ENCODE measurements at regions not wholly inside any gene's neighbourhood (a gene's known extent, or its start where the extent isn't known, plus 50 kb on each side); places are given as distances from the start of the nearest gene placed in this dataset.
"Not testable (repeated sequence)": the region's sequence is repeated elsewhere in the genome, so short reads cannot be mapped to it uniquely, and the experiment has no call there.

DNA sequence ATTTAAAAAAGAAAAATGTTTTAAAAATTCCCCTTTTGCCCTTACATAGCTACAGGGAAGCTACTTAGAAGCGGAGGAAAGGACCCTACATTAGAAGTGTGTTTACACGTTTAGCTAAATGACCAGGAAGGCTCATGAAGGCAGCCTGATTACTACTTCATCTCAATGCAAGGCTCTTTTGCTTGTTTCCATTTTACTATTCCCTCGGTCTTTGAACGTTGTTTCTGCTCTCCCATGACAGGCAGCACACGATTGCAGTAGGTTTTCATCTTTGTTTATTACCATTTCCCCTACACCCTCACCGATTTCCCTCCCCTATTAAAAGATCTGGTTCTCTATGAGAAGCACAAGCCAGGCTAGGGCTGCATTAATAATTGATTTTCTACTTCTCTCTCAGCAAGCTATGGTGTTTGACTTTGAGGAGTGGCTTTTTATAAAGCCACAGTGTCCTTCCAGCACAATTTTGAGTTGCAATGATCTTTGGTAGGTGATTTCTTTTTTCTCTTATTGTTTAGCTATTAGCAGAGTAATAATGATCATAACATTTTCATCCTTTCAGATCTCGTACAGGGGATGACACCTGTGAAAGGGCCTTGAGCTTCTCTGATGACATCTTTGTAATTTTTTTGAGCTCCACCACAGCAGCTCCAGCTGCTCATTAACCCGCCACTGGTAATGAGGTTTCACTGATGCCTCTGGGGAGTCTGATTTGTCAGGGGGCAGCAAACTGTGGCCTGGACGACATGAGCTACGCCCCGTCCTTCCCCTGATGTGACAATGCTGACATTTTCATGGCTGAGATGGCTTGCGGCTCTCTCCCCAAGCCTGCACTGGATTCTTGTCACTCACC, 670.3 kb downstream of the UQCRFS1 start:
- DNase-seq (ENCODE audit: low read depth in 1 of 2, low spot score in 1 of 2): no peak

DNA sequence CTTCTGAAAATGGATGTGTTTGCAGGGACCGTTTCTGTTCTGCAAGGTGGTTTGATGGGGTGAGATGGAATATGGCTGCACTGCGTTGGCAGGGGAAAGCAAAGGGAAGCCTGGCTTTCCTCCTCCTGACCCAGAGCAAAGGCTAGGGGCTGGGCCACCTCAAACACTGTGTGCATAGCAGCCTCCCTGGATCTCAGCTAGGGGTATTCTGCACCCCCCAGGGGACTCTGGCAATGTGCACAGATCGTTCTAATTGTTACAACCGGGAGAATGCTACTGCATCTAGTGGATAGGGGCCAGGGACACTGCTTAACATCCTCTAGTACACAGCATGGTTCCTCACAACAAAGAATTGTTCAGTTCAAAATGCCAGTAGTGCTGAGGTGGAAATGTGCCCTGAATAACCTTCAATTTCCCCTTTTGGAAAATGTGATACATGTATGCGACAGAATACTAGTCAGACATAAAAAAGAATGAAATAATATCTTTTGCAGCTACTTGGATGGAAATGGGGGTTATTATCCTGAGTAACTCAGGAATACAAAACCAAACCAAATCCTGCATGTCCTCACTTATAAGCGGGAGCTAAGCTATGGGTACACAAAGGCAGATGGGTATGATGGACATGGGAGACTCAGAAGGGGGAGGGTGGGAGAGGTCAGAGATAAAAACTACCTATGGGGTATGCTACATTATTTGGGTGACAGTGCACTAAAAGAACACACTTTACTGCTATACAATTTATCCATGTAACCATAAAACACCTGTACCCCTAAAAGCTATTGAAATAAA, 671.2 kb downstream of the UQCRFS1 start:
- no peak for DNase-seq (ENCODE audit: low read depth in 1 of 2, low spot score in 1 of 2)

DNA sequence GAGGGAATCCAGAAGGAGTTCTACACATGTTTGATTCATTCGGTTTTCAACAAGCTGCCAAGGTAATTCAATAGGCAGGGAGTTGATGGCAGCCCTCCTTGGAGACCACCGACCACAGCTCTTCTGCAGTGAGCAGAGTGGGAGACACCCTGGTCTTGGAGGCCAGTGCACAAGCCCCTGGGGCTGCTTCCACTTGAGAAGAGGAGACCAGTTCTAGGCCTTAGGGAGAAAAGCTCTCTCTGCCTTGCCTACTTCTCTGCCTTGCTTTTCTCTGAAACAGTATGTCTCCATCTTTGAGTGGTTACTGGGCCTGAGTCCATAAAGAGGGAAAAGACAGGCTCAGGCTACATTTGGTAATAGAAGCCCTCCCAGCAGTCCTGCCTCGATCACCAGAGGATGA, 671.9 kb downstream of the UQCRFS1 start:
- no peak for DNase-seq (ENCODE audit: low read depth in 1 of 2, low spot score in 1 of 2)

DNA sequence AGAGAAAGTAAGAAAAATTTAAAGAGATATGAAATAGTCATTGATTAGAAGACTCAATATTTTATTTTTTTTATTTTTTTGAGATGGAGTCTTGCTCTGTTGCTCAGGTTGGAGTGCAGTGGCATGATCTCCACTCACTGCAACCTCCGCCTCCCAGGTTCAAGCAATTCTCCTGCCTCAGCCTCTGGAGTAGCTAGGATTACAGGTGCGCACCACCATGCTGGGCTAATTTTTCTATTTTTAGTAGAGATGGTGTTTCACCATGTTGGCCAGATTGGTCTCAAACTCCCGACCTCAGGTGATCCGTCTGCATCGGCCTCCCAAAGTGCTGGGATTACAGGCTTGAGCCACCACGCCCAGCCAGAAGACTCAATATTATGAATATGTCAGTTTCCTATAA, 672.6 kb downstream of the UQCRFS1 start:
- not testable (repeated sequence) for DNase-seq (ENCODE audit: low read depth in 1 of 2, low spot score in 1 of 2)

DNA sequence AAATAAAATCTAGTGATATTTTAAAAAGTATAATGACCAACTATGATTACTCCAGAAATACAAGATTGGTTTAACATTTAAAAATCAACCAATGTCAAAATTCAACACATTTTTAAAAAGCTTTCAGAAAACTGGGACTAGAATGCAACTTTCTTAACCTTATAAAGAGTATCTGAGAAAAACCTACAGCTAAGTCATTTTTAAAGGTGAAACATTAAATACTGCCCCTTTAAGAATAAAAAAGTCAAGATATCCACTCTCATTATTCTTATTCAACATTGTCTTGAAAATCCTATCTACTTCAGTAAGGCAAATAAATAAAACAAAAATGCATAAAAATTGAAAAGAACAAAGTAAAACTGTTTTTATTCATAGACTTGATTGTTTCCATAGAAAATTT, 673.2 kb downstream of the UQCRFS1 start:
- DNase-seq (ENCODE audit: low read depth in 1 of 2, low spot score in 1 of 2): no peak

DNA sequence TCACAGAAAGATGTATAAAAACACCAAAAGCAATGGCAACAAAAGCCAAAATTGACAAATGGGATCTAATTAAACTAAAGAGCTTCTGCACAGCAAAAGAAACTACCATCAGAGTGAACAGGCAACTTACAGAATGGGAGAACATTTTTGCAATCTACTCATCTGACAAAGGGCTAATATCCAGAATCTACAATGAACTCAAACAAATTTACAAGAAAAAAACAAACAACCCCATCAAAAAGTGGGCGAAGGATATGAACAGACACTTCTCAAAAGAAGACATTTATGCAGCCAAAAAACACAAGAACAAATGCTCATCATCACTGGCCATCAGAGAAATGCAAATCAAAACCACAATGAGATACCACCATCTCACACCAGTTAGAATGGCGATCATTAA, 674.4 kb downstream of the UQCRFS1 start:
- DNase-seq (ENCODE audit: low read depth in 1 of 2, low spot score in 1 of 2): not testable (repeated sequence)

DNA sequence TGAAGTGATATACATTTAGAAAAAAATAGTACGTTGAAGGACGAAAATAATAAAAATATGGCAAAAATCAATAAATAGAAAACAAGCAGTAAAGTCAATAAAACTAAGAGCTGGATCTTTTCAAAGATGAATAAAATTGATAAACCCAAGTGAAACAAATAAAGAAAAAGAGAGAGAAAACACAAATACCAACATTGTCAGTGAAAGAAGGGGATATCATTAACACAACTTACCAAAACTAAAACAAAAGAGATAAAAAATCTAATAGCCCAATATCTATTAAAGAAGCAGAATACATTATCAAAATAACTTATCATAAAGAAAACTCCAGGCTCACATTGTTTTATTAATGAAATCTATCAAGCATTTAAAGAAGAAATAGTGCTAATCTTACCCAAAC, 675.1 kb downstream of the UQCRFS1 start:
- DNase-seq (ENCODE audit: low read depth in 1 of 2, low spot score in 1 of 2): no peak

DNA sequence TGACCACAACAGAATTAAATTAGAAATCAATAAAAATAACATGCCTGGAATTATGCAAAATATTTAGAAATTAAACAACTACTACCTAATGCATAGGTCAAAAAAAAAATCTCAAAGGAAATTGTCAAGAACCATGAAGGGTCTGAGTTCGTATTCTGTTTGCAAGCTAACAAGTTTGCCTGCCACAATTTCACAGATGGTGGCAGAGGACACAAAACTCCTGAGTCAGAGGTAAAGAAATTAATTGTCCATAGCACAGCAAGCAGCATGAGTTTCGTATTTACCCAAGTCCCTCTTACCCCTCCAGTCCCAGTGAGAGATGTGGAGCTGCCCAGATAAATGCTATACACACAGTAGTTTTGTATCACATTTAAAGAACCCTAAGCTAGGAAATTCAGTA, 675.9 kb downstream of the UQCRFS1 start:
- no peak for DNase-seq (ENCODE audit: low read depth in 1 of 2, low spot score in 1 of 2)

DNA sequence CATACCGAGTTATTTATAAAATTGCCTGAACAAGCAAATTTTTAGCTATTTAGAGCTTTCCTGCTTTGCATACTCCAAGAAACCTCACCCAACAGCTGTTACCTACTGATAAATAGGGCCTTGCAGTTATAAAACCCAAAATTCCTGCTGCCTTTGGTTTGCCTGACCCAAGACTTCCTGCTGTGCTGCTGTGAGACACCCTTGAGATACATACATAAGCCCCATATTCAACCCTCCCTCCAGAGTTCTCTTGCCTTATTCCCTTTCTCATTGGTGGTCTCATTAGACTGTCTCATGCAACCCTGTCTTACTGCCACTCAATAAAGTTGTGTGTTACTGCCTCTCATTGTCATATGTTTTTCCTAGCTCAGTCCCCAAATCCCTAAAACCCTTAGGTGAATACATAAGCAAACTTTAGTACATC, 677.6 kb downstream of the UQCRFS1 start:
- DNase-seq (ENCODE audit: low read depth in 1 of 2, low spot score in 1 of 2): no peak

DNA sequence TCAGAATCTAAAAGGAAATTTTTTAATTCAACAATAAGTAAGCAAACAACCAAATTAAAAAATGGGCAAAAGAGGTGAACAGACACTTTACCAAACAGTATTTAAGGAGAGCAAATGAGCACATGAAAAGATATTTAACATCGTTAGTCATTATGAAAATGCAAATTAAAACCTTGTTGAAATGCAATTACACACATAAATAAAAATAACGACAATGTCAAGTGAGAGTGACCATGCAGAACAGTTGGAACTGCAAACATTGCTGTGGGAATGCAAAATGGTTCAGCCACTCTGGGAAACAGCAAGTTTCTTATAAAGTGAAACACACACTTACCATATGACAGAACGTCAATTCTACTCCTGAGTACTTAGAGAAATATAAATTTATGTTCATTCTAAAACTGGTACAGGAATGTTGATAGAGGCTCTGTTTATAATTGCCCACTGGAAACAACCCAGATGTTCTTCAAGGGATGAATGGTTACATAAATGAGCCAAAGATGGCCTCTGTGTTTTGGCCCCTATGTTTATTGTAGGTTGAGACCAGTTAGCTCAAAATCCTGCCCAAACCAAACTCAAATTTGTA, 678.1 kb downstream of the UQCRFS1 start:
- DNase-seq (ENCODE audit: low read depth in 1 of 2, low spot score in 1 of 2): no peak

DNA sequence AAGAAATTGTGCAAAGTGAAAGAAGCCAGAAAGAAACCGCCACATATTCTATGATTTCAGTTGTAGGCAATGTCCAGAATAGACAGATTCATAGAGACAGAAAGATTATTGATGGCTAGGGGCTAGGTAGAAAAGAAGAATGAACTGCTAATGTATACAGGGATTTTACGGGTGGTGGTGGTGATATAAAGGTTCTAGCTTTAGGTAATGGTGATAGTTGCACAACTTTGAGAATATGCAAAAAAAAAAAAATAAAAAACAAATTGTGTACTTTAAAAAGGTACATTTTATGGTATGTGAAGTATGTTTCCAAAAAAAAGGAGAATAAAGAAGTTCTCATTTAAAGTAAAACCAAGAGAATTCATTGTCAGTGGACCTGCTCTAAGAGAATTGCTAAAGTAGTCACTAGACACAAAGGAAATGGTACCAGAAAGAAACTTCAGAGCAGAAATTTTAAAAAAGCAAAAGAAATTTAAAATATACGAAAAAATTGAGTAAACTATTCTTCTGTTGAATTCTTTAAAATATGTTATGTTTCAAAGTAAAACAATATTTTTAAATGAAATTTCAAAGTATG, 680.1 kb downstream of the UQCRFS1 start:
- DNase-seq (ENCODE audit: low read depth in 1 of 2, low spot score in 1 of 2): no peak

DNA sequence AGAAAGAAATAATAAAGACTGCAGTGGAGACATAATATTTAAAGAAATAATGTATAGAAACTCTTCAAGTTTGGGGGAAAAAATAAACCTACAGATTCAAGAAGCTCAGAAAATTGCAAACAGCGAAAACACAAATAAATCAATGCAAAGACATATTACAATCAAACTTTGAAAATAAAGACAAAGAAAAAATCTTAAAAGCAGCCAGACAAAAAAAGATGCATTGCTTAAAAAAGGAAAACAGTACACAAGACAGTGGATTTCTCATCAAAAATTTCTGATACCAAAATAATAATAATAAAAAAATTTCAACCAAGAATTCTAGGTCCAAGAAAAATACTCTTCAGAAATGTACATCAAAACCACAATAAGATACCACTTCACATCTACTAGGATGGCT, 681.0 kb downstream of the UQCRFS1 start:
- DNase-seq (ENCODE audit: low read depth in 1 of 2, low spot score in 1 of 2): no peak

DNA sequence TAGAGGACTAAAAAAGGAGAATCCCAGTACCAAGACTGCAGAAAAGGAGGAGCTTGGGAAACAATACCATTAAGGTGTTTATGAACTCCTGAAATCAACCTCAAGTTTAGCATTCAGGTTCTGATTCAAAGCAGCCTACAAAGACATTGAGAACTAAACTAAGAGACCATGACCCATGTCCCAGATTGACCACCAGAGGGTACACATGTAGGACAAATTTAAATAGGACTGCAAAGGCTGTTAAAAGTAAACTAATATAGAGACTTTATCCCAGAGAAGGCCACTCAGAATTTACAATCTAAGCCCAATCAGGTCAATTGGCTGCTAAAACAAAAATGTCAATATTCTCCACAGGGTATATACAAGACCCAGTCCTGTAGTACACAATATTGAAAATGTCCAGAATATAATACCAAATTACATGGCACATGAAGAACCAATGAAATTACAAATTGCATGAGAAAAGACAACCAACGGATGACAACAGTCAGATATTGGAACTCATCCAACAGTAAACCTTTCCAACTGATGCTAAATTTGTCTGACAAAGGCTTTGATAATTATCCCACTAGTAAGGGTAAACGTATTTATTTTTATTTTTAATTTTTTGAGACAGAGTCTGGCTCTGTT, 682.4 kb downstream of the UQCRFS1 start:
- DNase-seq (ENCODE audit: low read depth in 1 of 2, low spot score in 1 of 2): no peak

DNA sequence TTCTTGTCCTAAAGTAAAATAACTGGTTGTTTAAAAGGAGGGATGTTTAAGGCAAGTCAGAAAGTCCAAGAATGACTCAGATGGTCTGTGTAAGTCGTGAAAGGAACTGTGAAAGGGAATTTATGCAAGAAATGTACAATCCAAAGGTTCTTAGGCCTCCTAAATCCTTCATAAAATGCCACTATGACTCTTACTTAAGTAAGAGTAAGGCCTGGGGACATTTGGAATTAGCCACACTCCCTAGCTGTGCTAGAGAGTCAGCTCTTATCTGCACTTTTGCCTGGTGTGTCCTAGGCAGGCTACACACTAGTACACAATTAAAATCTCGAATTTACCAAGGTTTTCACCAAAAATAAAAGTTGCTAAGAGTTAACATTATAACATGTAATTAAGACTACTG, 686.9 kb downstream of the UQCRFS1 start:
- DNase-seq (ENCODE audit: low read depth in 1 of 2, low spot score in 1 of 2): no peak

DNA sequence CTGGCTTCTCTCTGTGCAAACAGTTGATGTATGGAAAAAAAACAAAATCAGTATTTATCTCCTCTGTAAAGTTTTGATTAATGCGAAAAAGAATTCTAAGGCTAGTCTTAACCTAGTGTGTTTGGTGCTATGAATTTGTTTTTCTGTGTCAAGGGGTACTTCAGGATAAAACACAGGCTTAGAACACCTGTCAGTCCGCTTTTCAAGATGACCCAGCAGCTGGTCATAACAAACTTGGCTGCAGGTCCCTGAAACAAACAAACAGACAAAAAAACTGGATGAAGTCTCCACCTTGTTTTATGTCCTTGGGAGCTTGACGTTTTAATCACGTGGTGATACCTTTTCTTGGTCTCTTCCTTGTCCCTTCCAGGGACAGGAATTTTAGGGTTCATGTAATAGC, 689.3 kb downstream of the UQCRFS1 start:
- DNase-seq (ENCODE audit: low read depth in 1 of 2, low spot score in 1 of 2): no peak

DNA sequence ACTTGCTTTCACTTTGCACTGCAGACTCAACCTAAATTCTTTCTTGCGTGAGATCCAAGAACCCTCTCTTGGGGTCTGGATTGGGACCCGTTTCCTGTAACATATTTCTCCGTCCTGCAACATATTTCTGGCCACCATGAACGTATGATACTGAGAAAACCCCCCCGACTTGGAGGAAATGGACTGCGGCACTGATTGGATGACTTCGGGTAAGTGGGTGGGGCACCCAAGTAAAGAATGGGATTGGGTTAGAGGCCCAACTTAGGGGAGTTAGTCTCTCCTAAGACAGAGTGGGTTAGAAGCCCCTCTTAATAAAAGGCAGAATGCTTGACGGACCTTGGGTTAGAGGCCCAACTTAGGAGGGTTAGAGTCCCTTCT, 690.4 kb downstream of the UQCRFS1 start:
- no peak for DNase-seq (ENCODE audit: low read depth in 1 of 2, low spot score in 1 of 2)

DNA sequence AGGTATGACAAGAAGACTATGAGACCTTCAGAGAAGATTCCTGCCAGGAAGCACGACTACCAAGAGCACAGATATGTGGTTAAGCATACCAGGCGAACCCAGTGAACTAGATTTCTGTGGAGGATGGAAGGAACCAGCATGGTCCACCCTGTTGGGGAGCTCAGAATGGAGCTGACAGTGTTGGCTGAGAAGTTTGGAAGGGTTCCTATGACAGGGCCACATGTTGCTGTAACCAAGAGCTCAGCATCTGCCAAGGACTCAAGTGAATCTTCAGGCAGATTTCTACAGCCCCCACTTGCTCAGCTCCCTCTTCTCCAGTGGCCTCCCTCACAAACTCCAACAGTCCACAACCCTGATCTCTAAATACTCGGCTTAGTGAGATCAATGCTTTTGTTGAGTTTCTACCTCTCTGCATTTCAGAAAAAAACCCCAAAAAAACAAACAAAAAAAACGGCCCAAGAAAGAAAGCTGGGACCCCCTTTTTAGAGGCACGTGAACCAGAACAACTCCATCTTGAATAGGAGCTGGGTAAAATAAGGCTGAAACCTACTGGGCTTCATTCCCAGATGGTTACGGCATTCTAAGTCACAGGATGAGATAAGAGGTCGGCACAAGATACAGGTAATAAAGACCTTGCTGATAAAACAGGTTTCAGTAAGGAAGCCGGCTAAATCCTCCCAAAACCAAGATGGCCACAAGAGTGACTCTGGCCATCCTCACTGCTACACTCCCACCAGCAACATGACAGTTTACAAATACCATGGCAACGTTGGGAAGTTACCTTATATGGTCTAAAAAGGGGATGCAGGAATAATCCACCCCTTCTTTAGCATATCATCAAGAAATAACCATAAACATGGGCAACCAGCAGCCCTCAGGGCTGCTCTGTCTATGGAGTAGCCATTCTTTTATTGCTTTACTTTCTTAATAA, 691.1 kb downstream of the UQCRFS1 start:
- no peak for DNase-seq (ENCODE audit: low read depth in 1 of 2, low spot score in 1 of 2)

DNA sequence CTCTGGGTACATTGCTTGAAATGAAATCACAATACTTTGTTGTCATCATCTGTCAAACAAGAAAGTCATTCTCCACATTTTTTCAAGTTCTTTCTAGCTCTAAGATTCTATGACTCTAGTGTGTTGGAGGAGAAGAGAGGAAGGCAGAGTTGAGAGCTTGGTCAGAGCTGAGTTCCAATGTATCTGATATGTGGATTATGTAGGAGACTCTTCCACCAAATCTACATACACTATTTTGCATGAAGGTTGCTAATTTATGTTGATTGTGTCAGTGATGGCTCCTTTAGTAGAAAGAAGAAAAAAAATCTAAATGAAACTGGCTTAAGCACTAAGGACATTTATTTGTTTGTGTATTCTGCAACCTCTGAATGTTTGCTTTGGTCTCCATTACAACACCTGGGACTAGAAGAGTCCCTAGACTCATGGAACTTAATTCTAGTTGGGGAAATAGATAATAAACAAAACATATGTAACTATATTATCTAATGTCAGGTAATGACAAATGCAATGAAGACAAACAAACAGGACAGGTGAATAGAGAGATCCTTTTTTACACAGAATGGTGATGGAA, 691.9 kb downstream of the UQCRFS1 start:
- no peak for DNase-seq (ENCODE audit: low read depth in 1 of 2, low spot score in 1 of 2)

DNA sequence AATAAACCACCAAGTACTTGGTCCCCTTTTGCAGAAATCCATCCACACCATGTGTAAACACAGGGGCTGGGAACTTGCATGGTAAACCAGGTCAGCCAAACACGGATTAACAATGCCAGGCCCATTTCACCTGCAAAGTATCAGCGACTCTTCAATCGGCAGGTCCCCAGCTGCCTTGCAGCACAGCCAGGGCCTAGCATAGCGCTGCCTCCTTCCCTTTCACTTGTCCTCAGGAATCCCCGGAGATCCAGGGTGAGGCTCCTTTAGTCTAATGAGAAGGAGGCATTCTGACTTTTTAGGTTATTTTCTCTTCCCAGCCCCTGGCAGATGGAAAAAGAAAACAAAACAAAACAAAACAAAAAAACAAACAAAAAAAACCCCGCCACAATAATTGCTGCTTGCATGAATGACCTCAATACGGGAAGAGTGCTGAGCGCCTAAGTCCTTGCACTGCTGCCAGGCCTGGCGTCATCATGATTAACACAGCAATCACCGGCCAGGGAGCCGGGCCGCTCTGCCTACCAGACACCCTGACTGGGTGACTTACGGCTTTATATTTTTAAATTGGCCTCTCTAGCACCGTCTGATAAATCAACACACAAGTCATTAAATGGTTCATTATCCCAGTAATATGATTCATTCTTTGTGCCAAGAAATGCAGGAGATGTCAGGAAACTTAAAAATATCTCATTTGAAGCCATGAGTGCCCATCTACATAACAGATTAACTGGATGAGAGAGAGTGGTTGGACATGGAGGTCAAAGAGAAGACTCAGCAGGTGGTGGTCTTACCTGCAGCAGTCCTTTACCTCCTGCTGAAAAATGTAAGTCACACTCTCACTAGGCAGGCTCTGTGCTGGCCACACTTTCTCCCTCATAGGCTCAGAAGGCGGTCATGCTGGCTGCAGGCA, 692.7 kb downstream of the UQCRFS1 start:
- no peak for DNase-seq (ENCODE audit: low read depth in 1 of 2, low spot score in 1 of 2)
